ENCODE measurements at regions not wholly inside any gene's neighbourhood (a gene's known extent, or its start where the extent isn't known, plus 50 kb on each side); places are given as distances from the start of the nearest gene placed in this dataset.
A peak's percentile ranks its signal among the peaks of the same experiment; 100 is the strongest.

DNA sequence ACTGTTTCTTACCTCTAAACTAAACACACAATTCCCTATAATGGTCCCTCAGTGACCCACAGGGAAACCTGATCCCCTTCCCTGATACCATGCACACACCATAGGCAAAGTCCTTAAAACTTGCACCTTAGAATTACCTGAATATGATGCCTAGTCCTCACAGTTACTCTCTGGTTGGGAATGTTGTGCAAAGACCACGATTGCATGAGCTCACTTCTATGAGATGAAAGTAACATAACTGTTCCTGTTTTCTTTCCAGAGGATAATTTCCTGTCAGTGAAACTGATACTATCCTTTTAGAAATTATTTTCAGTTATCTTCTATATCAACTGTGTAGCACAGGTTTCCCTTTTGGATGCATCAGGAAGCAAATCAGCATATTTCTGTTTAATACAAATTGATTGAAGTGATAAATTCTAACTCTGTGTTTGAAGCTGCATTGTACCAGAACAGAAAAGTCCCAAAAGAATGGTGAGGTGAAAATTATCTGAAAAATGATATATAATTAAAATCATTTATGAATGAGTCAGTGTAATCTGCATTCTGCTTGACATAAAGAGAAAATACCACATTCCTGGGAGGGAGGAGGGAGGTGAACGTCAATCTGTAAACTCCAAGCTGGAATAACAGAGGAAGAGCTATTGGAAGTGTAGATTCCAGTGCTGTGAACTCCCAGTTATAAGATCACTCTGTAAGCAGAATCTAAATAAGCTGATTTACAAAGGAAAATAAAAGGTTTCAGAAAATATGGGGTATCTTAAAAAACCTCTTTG lies 51.2 kb upstream of the TNFAIP8 start:
- Histone ChIP-seq H3K9me3 (no peaks in the 10 kb centered on the region), H3K36me3 (ENCODE audit: control insufficient read depth, insufficient read depth, low read length) (no peaks in the 10 kb centered on the region), H3K27me3 (replicated peaks; ENCODE audit: control insufficient read depth, insufficient read depth, low read length) (no peaks in the 10 kb centered on the region), H3K4me3 (ENCODE audit: low read depth, low read length) (no peak overlapping the region), H3K4me1 (peaks cover 31% of the 10 kb centered on the region)
- Mint-ChIP-seq H3K9me3 (ENCODE audit: unreplicated experiment) (no peaks in the 10 kb centered on the region), H3K36me3 (ENCODE audit: insufficient read depth, unreplicated experiment) (peaks cover 6% of the 10 kb centered on the region), H3K27me3 (ENCODE audit: insufficient read depth, unreplicated experiment) (no peaks in the 10 kb centered on the region), H3K4me1 (ENCODE audit: low read depth, unreplicated experiment) (peaks cover 31% of the 10 kb centered on the region), H3K4me3 (ENCODE audit: unreplicated experiment) (peak overlapping the region; percentile 3), H3K27ac (ENCODE audit: unreplicated experiment) (peak overlapping the region; percentile 85)
- no TSS peak for BruUV-seq (replicated peaks)
- ChIA-PET POLR2A (no interaction called here), CTCF (no interaction called here)
- intact Hi-C loops (cut with micrococcal nuclease; ENCODE audit: unreplicated experiment), result no loop called here
- no peak for TF ChIP-seq CTCF (IDR thresholded peaks at IDR 0.05; ENCODE audit: insufficient read depth in 1 of 2, low read depth in 1 of 2, low read length in 1 of 2, severe bottlenecking in 1 of 2, unreplicated experiment in 1 of 2)
- no peak for DNase-seq
